SK-N-SH (cell line): ENCODE measurements at regions not wholly inside any gene's neighbourhood (a gene's known extent, or its start where the extent isn't known, plus 50 kb on each side); places are given as distances from the start of the nearest gene placed in this dataset.

ENCODE experiments used
- EP300 ChIP-seq, 2 experiments: IDR thresholded peaks; 2 replicates each; pipeline versions ENCODE4 v1.4.0 to v1.6.1; 2012; ENCODE audit warnings: borderline replicate concordance in 1 of 2, low read depth in 1 of 2, low read length in 1 of 2
- EZH2phosphoT487 ChIP-seq: fragments of 200-600 bp; sonication (generic); IDR thresholded peaks from 2 replicates; pipeline ENCODE4 v1.6.1; 2017; ENCODE audit warnings: low read depth, mixed run types, mild to moderate bottlenecking, antibody characterized with exemption, moderate library complexity, borderline replicate concordance
- POLR2AphosphoS5 ChIP-seq: IDR thresholded peaks from 2 replicates; pipeline ENCODE4 v1.6.1; 2012; ENCODE audit warnings: low read depth, low read length
- RAD21 ChIP-seq: IDR thresholded peaks from 2 replicates; pipeline ENCODE4 v1.6.1; 2012; ENCODE audit warnings: mild to moderate bottlenecking, low read length
- RCOR1 ChIP-seq: fragments of 150-350 bp; IDR thresholded peaks from 2 replicates; pipeline ENCODE4 v1.6.1; 2017; ENCODE audit warnings: antibody characterized with exemption, low read length
- SIN3A ChIP-seq: IDR thresholded peaks from 2 replicates; pipeline ENCODE4 v1.6.1; 2012; ENCODE audit warnings: low read depth, mild to moderate bottlenecking, low read length, moderate library complexity, borderline replicate concordance
- TAF1 ChIP-seq: IDR thresholded peaks from 2 replicates; pipeline ENCODE4 v1.6.1; 2012; ENCODE audit warnings: low read depth, mild to moderate bottlenecking, low read length, moderate library complexity, borderline replicate concordance
- TF ChIP-seq, protein P1 (sequence below): fragments of 200-600 bp; sonication (generic); IDR thresholded peaks from 2 replicates; pipeline ENCODE4 v1.6.1; 2017; ENCODE audit warnings: antibody characterized with exemption, mild to moderate bottlenecking, moderate library complexity
- TF ChIP-seq, protein P2 (sequence below): IDR thresholded peaks from 2 replicates; pipeline ENCODE4 v1.4.0; 2012; ENCODE audit warnings: low read depth, borderline replicate concordance
- TF ChIP-seq, protein P3 (sequence below): IDR thresholded peaks from 2 replicates; pipeline ENCODE4 v1.6.1; 2012; ENCODE audit warnings: mild to moderate bottlenecking, low read depth, low read length, moderate library complexity
- TF ChIP-seq, protein P4 (sequence below): IDR thresholded peaks from 2 replicates; pipeline ENCODE4 v1.4.0; 2012; ENCODE audit warnings: low read depth

DNA sequence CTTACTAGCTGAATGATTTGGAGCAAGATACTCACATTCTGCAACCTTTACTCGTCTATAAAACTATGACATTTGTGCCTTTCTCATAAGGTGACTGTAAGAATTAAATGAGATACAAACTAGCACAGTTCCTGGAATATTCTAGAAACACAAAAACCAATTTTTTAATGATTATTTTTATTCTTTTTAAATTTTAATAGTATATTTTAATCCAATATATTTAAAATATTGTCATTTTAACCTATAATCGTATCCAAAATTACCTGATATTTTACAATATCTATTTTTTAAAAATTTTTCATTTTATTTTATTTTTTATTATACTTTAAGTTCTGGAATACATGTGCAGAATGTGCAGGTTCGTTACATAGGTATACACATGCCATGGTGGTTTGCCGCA, 238.1 kb downstream of the OLFM4 start:
- TF ChIP-seq, protein P1, sequence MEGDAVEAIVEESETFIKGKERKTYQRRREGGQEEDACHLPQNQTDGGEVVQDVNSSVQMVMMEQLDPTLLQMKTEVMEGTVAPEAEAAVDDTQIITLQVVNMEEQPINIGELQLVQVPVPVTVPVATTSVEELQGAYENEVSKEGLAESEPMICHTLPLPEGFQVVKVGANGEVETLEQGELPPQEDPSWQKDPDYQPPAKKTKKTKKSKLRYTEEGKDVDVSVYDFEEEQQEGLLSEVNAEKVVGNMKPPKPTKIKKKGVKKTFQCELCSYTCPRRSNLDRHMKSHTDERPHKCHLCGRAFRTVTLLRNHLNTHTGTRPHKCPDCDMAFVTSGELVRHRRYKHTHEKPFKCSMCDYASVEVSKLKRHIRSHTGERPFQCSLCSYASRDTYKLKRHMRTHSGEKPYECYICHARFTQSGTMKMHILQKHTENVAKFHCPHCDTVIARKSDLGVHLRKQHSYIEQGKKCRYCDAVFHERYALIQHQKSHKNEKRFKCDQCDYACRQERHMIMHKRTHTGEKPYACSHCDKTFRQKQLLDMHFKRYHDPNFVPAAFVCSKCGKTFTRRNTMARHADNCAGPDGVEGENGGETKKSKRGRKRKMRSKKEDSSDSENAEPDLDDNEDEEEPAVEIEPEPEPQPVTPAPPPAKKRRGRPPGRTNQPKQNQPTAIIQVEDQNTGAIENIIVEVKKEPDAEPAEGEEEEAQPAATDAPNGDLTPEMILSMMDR = no peak
- no peak for TF ChIP-seq SIN3A
- TF ChIP-seq, protein P2, sequence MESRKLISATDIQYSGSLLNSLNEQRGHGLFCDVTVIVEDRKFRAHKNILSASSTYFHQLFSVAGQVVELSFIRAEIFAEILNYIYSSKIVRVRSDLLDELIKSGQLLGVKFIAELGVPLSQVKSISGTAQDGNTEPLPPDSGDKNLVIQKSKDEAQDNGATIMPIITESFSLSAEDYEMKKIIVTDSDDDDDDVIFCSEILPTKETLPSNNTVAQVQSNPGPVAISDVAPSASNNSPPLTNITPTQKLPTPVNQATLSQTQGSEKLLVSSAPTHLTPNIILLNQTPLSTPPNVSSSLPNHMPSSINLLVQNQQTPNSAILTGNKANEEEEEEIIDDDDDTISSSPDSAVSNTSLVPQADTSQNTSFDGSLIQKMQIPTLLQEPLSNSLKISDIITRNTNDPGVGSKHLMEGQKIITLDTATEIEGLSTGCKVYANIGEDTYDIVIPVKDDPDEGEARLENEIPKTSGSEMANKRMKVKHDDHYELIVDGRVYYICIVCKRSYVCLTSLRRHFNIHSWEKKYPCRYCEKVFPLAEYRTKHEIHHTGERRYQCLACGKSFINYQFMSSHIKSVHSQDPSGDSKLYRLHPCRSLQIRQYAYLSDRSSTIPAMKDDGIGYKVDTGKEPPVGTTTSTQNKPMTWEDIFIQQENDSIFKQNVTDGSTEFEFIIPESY = no peak
- TF ChIP-seq, protein P3, sequence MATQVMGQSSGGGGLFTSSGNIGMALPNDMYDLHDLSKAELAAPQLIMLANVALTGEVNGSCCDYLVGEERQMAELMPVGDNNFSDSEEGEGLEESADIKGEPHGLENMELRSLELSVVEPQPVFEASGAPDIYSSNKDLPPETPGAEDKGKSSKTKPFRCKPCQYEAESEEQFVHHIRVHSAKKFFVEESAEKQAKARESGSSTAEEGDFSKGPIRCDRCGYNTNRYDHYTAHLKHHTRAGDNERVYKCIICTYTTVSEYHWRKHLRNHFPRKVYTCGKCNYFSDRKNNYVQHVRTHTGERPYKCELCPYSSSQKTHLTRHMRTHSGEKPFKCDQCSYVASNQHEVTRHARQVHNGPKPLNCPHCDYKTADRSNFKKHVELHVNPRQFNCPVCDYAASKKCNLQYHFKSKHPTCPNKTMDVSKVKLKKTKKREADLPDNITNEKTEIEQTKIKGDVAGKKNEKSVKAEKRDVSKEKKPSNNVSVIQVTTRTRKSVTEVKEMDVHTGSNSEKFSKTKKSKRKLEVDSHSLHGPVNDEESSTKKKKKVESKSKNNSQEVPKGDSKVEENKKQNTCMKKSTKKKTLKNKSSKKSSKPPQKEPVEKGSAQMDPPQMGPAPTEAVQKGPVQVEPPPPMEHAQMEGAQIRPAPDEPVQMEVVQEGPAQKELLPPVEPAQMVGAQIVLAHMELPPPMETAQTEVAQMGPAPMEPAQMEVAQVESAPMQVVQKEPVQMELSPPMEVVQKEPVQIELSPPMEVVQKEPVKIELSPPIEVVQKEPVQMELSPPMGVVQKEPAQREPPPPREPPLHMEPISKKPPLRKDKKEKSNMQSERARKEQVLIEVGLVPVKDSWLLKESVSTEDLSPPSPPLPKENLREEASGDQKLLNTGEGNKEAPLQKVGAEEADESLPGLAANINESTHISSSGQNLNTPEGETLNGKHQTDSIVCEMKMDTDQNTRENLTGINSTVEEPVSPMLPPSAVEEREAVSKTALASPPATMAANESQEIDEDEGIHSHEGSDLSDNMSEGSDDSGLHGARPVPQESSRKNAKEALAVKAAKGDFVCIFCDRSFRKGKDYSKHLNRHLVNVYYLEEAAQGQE = no peak
- TF ChIP-seq RCOR1 = no peak
- TF ChIP-seq EZH2phosphoT487 = no peak
- no peak for TF ChIP-seq RAD21
- TF ChIP-seq, protein P4, sequence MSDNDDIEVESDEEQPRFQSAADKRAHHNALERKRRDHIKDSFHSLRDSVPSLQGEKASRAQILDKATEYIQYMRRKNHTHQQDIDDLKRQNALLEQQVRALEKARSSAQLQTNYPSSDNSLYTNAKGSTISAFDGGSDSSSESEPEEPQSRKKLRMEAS = no peak
- no peak for TF ChIP-seq POLR2AphosphoS5
- no peak for TF ChIP-seq TAF1
- TF ChIP-seq EP300 (IDR thresholded peaks at IDR 0.05; ENCODE audit: borderline replicate concordance in 1 of 2, low read depth in 1 of 2, low read length in 1 of 2) = no peak
